ENCODE measurements at regions not wholly inside any gene's neighbourhood (a gene's known extent, or its start where the extent isn't known, plus 50 kb on each side); places are given as distances from the start of the nearest gene placed in this dataset.

GRCh38 chr12:3996322-3996721, 123.1 kb upstream of the PARP11 start:
- H3K27ac Mint-ChIP-seq: peak overlapping the region in 1 of 3 donors; percentile 60
- no peak overlapping the region for H3K4me3 Mint-ChIP-seq
- H3K27me3 Mint-ChIP-seq: peaks cover 17% of the 10 kb centered on the region
- H3K36me3 Mint-ChIP-seq: no peaks in the 10 kb centered on the region
- peaks cover 0 to 6% (median 2%) of the 10 kb centered on the region in 3 donors for H3K9me3 Mint-ChIP-seq
- peaks cover 3 to 7% (median 5%) of the 10 kb centered on the region in 3 donors for H3K4me1 Mint-ChIP-seq

DNA sequence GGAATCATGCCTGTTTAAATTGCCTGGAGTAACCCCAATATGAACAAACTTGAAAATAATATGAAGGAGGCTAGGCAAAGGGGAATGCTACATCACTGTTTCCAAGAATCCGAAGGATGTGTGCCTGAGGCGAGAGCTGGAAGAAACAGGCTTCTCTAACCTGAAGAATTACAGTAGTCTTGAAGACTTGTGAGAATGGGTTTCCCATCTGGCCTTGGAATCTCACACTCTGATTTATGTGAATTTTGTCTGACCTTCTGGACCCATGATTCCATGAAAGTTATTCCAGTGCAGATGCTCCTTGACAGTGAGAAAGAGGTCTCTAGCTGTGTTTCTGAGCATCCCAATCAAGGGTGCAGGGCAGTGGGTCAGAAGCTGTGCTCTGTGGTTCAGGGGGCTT, 122.1 kb upstream of the PARP11 start:
- no peaks in the 10 kb centered on the region for H3K36me3 Mint-ChIP-seq
- H3K4me1 Mint-ChIP-seq: peaks cover 3 to 7% (median 5%) of the 10 kb centered on the region in 3 donors
- H3K27ac Mint-ChIP-seq: peak overlapping the region in 1 of 3 donors; percentile 60
- H3K27me3 Mint-ChIP-seq: peaks cover 15% of the 10 kb centered on the region
- H3K4me3 Mint-ChIP-seq: peak overlapping the region in 1 of 4 donors; percentile 11
- no peaks in the 10 kb centered on the region for H3K9me3 Mint-ChIP-seq

DNA sequence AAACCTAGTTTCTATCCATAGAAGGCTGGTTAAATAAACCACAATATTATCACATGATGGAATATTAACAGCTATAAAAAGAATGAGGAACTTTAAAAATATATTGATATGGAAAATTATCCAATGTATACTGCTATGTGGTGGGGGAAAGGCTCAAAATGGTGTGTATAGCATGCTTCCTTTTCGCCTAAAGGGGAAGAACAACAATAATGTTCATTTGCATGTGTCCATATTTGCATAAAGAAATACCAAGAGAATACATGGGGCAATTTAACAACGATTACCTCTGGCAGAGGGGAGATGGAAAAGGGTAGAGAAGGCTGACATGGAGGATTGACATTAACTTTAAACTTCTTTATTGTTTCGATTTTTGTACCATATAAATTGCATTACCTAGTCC, 121.3 kb upstream of the PARP11 start:
- H3K4me3 Mint-ChIP-seq: no peak overlapping the region
- H3K27ac Mint-ChIP-seq: peak overlapping the region in 1 of 3 donors; percentile 2
- H3K4me1 Mint-ChIP-seq: peaks cover 3 to 7% (median 5%) of the 10 kb centered on the region in 3 donors

DNA sequence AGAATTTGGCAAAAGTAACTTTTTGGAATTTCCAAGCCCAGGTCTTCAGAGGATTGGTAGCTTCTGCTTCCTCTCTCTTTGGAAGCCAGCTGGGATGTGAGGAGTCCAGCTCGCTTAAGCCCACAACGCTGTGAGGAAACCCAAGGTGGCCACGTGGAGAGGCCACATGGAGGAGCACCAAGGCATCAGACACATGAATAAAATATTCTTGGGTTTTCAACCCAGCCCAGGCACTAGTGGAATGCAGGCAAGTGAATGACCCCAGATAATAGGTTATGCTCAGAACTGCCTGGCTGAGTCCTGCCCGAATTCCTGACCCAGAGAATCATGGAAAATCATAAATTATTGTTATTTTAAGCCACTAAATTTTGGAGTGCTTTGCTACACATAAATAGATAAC, 119.7 kb upstream of the PARP11 start:
- no peaks in the 10 kb centered on the region for H3K9me3 Mint-ChIP-seq
- H3K4me1 Mint-ChIP-seq: peaks cover 10 to 13% (median 12%) of the 10 kb centered on the region in 3 donors
- no peak overlapping the region for H3K4me3 Mint-ChIP-seq
- H3K36me3 Mint-ChIP-seq: no peaks in the 10 kb centered on the region
- H3K27me3 Mint-ChIP-seq: peaks cover 15% of the 10 kb centered on the region
- H3K27ac Mint-ChIP-seq: no peak overlapping the region

More for the DNA sequence above, 121.3 kb upstream of the PARP11 start:
- Mint-ChIP-seq H3K27me3 (peaks cover 15% of the 10 kb centered on the region), H3K9me3 (no peaks in the 10 kb centered on the region), H3K36me3 (no peaks in the 10 kb centered on the region)

GRCh38 chr12:3991798-3992580, 118.8 kb upstream of the PARP11 start:
- Mint-ChIP-seq H3K36me3 (no peaks in the 10 kb centered on the region), H3K4me3 (no peak overlapping the region), H3K4me1 (peaks cover 10 to 13% (median 12%) of the 10 kb centered on the region in 3 donors), H3K27ac (no peak overlapping the region), H3K9me3 (no peaks in the 10 kb centered on the region), H3K27me3 (peaks cover 15% of the 10 kb centered on the region)

- Mint-ChIP-seq H3K4me3 (no peak overlapping the region), H3K36me3 (no peaks in the 10 kb centered on the region), H3K27me3 (peaks cover 13% of the 10 kb centered on the region), H3K4me1 (peaks cover 9 to 13% (median 12%) of the 10 kb centered on the region in 3 donors), H3K27ac (no peak overlapping the region), H3K9me3 (no peaks in the 10 kb centered on the region)
Observed at GRCh38 chr12:3990501-3991280, 117.5 kb upstream of the PARP11 start.

- H3K4me3 Mint-ChIP-seq: no peak overlapping the region
- H3K36me3 Mint-ChIP-seq: no peaks in the 10 kb centered on the region
- H3K27ac Mint-ChIP-seq: peak overlapping the region in 1 of 3 donors; percentile 84
- peaks cover 11% of the 10 kb centered on the region for H3K27me3 Mint-ChIP-seq
- H3K4me1 Mint-ChIP-seq: peaks cover 2 to 10% (median 6%) of the 10 kb centered on the region in 3 donors
- no peaks in the 10 kb centered on the region for H3K9me3 Mint-ChIP-seq
Observed at GRCh38 chr12:3989218-3989550, 116.0 kb upstream of the PARP11 start.

- H3K27me3 Mint-ChIP-seq: peaks cover 9% of the 10 kb centered on the region
- H3K4me1 Mint-ChIP-seq: peaks cover 2 to 10% (median 6%) of the 10 kb centered on the region in 3 donors
- no peaks in the 10 kb centered on the region for H3K36me3 Mint-ChIP-seq
- no peaks in the 10 kb centered on the region for H3K9me3 Mint-ChIP-seq
- peak overlapping the region in 1 of 3 donors; percentile 84 for H3K27ac Mint-ChIP-seq
- peak overlapping the region in 2 of 4 donors; percentile 53 for H3K4me3 Mint-ChIP-seq
Observed at GRCh38 chr12:3988519-3989217, 115.5 kb upstream of the PARP11 start.

- no peaks in the 10 kb centered on the region for H3K9me3 Mint-ChIP-seq
- peaks cover 2 to 10% (median 6%) of the 10 kb centered on the region in 3 donors for H3K4me1 Mint-ChIP-seq
- H3K4me3 Mint-ChIP-seq: no peak overlapping the region
- no peak overlapping the region for H3K27ac Mint-ChIP-seq
- H3K27me3 Mint-ChIP-seq: peaks cover 3% of the 10 kb centered on the region
- no peaks in the 10 kb centered on the region for H3K36me3 Mint-ChIP-seq
Observed at GRCh38 chr12:3987571-3987970, 114.4 kb upstream of the PARP11 start.

- Mint-ChIP-seq H3K4me3 (no peak overlapping the region), H3K36me3 (no peaks in the 10 kb centered on the region), H3K4me1 (no peaks in the 10 kb centered on the region), H3K9me3 (peaks cover 0 to 3% (median 0%) of the 10 kb centered on the region in 3 donors), H3K27ac (no peak overlapping the region), H3K27me3 (peaks cover 7% of the 10 kb centered on the region)
Observed at GRCh38 chr12:3980504-3981272, 107.5 kb upstream of the PARP11 start.

- peaks cover 7 to 18% (median 12%) of the 10 kb centered on the region in 3 donors for H3K4me1 Mint-ChIP-seq
- H3K9me3 Mint-ChIP-seq: peaks cover 0 to 3% (median 0%) of the 10 kb centered on the region in 3 donors
- H3K27ac Mint-ChIP-seq: no peak overlapping the region
- H3K27me3 Mint-ChIP-seq: peaks cover 9% of the 10 kb centered on the region
- H3K4me3 Mint-ChIP-seq: no peak overlapping the region
- no peaks in the 10 kb centered on the region for H3K36me3 Mint-ChIP-seq
Observed at GRCh38 chr12:3977621-3978020, 104.4 kb upstream of the PARP11 start.

- Mint-ChIP-seq H3K4me1 (peaks cover 10 to 22% (median 16%) of the 10 kb centered on the region in 3 donors), H3K9me3 (no peaks in the 10 kb centered on the region), H3K27ac (no peak overlapping the region)
Observed at GRCh38 chr12:3976351-3976938, 103.2 kb upstream of the PARP11 start.

DNA sequence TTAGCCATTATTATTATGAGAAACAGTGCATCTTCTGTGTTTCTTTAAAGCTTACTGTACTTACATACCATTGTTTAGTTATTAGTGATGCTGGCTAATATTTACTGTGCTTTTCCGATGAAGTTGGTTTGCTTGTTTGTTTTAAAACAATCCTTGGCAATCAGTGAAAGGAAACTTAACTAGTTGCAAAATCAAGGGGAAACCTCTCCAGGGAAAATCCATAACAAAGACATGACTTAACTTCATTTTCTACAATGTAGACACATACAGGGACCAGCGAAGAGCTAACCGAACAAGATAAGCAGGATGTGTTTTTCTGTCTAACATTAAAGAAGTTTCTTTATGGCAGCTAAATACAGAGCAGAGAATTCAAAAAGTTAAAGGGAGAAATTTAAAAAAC, 102.5 kb upstream of the PARP11 start:
- Mint-ChIP-seq H3K9me3 (no peaks in the 10 kb centered on the region), H3K36me3 (no peaks in the 10 kb centered on the region), H3K4me3 (no peak overlapping the region), H3K4me1 (peaks cover 10 to 22% (median 16%) of the 10 kb centered on the region in 3 donors), H3K27me3 (peaks cover 11% of the 10 kb centered on the region), H3K27ac (no peak overlapping the region)

More at GRCh38 chr12:3976351-3976938, 103.2 kb upstream of the PARP11 start:
- H3K4me3 Mint-ChIP-seq: no peak overlapping the region
- H3K27me3 Mint-ChIP-seq: peaks cover 11% of the 10 kb centered on the region
- no peaks in the 10 kb centered on the region for H3K36me3 Mint-ChIP-seq

- no peaks in the 10 kb centered on the region for H3K9me3 Mint-ChIP-seq
- peak overlapping the region in 2 of 3 donors; percentile 1 to 85 for H3K27ac Mint-ChIP-seq
- H3K4me3 Mint-ChIP-seq: peak overlapping the region in 2 of 4 donors; percentile 18 to 74
- no peaks in the 10 kb centered on the region for H3K36me3 Mint-ChIP-seq
- H3K4me1 Mint-ChIP-seq: peaks cover 10 to 22% (median 16%) of the 10 kb centered on the region in 3 donors
- H3K27me3 Mint-ChIP-seq: peaks cover 11% of the 10 kb centered on the region
Observed at GRCh38 chr12:3974883-3975282, 101.7 kb upstream of the PARP11 start.

All from IgD-negative memory B cell (primary cell).